NAMALWA (cell line): ENCODE measurements at regions not wholly inside any gene's neighbourhood (a gene's known extent, or its start where the extent isn't known, plus 50 kb on each side); places are given as distances from the start of the nearest gene placed in this dataset.
"Not testable (repeated sequence)": the region's sequence is repeated elsewhere in the genome, so short reads cannot be mapped to it uniquely, and the experiment has no call there.

Experiments used
- DNase-seq: peaks from one replicate; pipeline ENCODE4 v3.0.0-alpha.2; 2015; ENCODE audit warnings: low spot score

DNA sequence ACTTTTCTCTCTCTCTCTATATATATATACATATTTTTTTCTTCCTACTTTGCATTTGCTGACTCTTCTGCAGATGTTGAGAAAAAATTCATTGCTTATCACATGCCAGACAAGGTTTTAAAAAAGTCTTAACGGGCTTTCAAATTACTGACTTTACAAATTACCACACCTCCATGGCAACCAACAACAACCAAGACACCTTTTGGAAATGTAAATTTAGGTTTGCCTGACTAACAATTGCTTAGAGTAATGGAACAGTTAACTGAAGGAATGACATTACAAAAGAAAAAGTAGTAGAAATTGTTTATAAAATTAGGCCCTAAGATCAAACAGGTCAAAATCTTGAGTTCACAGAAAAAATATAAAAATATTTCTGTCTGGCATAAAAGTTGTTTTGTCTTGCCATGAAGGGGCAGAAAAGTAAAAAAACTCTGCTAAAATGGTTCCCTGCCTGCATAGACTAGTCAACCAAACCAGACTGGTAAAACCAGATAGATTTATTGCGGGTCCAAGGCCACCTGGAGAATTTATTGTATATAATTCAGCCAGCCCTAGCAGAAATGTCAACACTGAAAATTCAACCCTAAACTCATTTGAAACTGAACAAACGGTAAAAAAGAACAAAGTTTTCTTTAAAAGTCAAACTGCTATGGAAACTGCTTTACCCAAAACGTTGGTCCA, 92.8 kb upstream of the FRMD1 start:
- no peak for DNase-seq

DNA sequence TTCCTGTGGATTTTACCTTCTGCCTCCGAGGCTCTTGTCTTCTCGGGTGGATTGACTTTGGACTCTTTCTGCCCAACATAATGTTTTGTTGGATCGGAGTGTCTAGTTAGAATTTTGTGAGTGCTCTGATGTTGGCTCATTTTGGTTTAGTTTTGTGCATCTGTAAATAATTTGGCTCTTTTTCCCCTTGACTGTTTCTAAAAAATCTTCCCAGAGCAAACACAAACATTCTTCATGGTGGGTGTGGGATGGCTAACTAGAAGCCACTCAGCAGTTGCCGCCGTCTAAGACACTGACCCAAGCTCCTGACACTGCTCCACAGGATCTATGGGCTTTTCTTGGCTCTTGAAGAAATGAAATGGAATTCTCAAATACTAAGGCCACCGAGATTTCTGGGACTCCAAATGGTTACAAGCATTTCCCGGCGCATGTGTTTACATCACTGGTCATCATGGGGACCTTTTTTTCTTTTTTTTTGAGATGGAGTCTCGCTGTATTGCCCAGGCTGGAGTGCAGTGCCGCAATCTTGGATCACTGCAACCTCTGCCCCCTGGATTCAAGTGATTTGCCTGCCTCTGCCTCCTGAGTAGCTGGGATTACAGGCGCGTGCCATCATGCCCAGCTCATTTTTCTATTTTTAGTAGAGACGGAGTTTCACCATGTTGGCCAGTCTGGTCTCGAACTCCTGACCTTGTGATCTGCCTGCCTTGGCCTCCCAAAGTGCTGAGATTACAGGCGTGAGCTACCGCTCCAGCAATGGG, 92.0 kb upstream of the FRMD1 start:
- no peak for DNase-seq

DNA sequence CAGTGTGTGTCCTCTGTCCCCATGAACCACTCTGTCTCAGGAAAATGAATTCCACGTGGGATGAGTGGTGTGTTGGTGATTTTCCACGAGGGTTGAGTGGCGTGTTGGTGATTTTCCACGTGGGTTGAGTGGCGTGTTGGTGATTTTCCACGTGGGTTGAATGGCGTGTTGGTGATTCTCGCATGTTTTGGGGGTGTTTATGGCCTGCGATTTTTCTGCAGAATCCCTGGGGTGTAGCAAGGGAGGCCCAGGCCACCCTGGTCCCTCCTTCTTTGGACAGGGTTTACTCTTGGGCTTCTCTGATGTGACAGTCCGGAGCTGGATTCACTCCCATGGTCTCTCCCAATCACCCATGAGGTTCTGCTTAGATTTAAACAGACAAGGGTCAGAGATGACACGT, 90.6 kb upstream of the FRMD1 start:
- DNase-seq: no peak

DNA sequence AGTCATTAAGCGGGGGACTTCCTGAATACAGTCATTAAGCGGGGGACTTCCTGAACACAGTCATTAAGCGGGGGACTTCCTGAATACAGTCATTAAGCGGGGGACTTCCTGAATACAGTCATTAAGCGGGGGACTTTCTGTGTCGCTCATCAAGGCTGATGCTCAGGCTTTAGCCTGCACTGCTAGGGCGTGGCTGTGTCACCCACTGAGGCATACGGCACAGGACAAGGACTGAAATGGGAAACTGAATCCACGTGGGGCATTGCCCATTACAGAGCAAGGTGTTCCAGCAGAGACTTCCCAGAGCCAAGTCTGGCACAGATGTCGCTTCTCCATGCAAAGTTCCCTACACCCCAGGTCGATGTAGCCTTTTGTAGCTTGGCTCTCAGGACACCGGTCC, 89.9 kb upstream of the FRMD1 start:
- DNase-seq: not testable (repeated sequence)

DNA sequence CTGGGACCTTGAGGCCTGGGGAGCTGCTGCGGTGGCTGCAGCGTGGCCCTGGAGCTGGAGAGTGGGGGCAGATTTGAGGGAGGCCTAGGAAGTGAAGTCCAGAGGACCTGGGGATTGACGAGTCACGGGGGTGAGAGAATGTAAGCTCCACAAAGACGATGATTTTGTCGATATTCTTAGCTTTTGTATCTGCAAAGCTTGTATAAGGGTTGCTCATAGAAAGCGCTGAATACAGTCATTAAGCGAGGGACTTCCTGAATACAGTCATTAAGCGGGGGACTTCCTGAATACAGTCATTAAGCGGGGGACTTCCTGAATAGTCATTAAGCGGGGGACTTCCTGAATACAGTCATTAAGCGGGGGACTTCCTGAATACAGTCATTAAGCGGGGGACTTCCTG, 89.3 kb upstream of the FRMD1 start:
- DNase-seq: not testable (repeated sequence)

DNA sequence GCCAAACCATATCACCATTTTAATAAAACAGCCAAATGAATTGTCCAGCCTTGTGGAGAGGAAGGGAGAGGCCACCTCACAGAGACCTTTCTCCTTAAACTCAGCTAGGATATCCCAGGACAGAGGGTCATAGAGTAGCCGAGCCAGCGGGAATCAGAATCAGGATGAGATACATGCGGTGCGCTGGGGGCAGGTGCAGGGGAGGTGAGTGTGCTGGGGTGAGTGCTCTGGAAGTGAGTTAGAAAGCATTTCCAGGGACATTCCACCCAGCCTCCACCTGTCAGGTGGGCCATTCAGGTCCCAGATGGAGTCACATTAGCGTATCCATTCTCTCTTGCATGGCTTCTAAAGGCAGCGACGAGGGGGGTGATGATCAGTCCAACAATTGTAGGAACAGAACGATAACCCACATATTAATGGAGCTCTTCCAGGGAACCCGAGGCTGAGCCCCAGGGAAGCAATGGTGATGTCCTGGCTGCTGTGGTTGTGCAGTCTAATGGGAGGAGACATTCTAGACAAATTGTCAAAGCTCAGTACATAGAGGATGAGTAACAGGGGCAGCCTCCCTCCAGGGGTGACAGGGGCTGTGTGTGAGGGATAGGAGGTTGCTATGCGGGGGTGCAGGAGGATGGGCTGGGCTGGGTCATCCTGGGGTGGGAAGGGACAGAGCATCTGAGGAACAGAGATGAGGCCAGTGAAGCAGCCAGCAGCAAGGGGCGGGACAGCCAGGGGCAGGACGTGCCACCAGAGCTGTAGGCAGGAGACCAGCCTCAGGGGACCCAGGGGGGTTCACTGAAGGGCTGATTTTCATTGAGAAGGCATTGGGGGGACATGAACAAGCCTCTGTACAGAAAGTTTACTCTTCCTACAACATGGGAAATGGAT, 88.7 kb upstream of the FRMD1 start:
- DNase-seq: no peak

DNA sequence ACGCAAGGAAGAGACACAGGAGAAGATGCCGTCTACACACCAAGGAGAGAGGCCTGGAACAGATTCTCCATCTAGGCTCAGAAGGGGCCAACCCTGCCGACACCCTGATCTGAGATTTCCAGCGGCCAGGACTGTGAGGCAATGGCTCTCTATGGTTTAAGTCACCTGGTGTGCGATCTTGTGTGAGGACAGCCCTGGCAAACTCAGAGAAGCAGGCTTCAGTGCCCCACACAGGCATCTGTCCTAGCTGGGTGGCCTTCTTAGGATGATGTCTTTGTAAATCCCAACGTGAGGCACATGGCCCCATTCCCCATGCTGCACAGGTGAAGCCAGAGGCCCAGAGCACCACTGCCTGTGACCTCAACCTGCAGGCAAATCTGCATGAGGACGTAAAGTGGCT, 87.6 kb upstream of the FRMD1 start:
- DNase-seq: no peak

DNA sequence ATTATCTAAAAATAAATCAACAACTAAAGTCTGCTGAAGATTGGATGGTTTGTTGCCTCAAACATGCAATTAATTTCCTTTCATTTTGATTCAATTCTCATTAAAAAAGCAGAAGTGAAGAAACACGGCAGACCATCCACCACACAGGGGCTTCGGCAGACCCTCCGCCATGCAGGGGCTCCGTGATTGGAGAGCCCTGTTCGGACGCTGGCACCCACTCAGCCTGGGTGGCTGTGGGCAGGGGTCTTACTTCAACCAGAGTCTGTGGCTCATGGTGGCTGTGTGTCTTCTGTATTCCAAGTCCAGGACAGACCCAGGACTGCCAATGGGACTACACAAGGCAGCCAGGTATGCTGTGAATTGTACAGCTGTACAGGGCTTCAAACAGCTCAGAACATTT, 86.9 kb upstream of the FRMD1 start:
- no peak for DNase-seq

DNA sequence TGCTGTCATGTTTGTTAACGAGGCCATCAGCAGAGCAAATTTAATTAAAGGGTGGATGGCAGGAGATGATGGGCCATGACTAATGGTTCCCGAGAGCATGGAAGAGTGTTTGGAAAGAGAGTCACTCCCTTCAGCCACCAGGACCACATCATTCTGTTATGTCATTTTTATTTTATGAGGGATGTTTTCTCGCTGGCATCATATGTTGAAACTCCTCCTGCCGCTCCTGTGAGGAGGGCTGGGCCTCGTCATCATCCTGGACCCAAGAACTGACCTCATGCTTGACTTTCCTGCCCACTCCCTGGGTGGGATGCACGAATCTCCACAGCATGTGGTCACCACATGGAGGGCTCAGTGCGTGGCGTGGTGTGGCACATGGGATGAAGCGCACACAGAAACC, 86.4 kb upstream of the FRMD1 start:
- no peak for DNase-seq

DNA sequence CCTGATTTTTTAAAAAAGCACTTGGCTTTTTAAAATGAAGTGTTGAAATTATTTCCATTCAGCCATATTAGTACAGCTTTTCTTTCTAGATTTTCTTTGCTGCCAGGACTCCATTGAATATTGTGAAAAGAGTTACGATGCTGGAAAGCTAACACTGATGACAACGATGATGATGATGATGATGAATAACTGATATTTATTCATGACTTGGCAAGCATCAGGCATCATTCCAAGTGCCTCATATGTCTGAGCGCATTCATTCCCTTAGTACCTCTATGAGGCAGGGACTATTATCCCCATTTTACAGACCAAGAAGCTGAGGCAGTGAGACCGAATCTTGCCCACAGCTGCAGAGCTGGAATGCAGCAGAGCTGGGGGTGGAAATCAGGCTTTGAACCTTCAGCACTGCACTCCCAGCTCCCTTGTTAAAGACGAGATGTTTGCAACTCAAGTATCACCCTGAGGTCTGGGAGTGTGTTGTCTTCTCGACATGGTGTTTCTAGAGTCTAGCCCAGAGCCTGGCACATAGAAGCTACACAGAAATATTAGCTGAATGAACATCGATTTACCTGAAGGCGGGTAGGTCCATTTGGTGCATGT, 85.5 kb upstream of the FRMD1 start:
- no peak for DNase-seq

DNA sequence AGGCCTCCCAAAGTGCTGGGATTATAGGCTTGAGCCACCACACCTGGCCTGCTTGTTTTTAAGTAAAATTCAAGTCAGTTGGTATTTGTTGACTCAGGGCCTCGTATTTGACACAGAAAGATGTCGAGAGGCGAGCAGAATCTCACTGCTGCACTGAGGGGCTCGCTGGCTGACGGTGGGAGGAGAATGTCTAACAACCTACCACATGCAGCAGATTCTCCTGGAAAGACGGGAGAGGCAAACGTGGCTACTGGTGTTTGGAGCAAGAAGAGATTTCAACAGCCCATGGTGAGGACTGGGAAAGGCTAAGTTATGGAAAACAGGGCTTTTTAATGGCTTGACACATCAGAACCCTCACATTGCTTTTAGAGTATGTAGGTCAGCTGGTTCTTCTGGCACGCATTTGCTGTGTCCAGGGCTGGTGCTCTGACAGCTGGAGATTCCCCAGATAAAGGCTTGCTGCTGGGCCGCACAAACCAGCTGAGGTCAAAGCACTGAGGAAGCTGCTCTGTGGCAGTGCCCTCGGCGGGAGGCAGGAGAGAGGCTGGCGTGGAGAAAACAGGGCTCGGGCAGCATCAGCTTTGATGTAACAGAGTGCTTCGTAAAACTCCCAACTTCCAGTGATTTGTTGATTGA, 84.2 kb upstream of the FRMD1 start:
- DNase-seq: no peak

DNA sequence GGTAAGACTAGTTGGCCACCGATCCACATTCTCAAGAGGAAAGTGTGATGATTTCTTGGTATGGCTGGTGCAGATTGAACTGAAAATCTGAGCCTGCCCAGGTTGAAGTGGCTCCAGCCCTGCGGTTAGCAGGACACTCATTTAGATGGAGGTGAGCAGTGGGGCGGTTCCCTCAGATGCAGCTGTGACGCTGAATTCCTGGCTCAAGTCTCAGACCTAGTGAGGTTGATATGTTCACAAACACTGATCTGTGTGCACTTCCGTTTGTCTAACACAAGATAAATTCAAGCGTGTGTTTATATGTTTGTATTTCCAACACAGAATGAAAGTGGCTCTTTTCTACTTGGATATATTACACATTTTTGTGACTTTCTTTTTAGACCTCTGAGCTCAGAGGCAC, 83.4 kb upstream of the FRMD1 start:
- DNase-seq: no peak

DNA sequence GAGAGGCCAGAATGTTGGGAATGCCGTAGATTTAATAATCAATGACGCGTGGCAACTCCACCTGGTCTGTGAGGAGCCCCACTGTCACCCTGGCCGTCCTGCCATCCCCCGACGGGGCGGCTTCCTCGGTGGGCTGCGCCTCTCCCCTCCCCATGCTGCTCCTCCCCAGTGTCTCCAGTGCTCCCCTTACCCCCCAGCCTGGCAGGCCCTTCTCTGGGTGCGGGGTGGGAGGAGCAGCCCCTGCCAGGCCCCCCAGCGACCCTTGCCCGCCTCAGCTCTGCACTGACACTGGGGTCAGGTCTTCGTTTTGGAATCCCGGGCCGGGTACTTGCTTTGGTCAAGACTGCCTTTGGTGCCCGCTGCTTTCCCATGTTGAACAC, 82.3 kb upstream of the FRMD1 start:
- DNase-seq: no peak

DNA sequence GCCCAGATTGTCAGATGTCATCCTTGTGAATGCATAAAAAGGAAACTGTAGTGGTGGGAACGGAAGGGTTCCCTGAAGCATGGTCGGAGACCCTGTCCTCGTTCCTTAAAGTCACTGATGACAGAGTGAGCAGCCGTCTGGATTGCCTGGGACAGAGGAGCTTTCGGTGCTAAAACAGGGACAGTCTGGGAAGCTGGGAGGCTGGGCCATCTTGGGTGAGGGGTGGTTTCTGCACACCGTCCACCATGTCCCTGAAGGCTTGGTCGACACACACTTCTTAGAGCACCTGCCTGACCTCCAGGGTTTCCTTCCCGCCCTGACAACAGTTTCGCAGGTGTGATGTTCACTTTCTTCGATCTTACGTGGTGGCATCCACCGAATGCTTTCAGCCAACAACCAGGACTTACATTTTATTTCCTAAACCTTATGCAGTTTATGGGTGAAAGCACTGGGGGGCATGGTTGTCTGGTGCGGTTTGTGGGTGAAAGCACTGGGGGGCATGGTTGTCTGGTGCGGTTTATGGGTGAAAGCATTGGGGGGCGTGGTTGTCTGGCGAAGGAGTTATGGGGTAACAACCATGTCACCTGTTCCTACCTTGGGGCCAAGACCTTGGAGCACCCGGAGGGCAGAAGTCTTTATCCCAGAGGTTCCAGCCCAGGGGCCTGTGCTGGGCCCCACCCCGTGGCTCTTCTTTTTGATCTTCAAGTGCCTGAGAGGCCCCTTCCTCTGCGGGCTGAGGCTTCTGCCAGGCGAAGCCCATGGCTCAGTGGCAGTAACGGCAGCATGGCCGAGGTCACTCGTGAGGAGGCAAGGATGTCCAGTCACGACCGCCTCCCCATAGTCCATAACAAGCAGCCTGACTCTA, 81.7 kb upstream of the FRMD1 start:
- DNase-seq: no peak

DNA sequence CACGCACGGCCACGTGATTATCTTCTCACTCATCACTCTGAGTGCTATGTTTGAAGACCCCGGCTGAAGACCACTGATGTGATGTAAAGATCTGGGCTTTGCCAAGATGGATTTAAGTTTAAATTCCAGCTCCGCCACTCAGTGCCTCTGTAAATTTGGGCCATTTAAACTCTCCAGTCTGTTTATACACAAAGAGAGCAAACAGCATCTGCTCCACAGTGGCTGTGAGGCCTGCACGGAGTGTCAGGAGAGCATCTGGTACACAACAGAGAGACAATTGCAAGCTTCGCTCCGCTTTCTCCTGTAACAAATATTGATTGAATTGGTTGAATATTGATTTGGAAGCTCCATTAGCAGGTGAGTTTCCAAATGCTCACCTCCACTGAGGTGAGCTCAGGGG, 80.5 kb upstream of the FRMD1 start:
- no peak for DNase-seq

DNA sequence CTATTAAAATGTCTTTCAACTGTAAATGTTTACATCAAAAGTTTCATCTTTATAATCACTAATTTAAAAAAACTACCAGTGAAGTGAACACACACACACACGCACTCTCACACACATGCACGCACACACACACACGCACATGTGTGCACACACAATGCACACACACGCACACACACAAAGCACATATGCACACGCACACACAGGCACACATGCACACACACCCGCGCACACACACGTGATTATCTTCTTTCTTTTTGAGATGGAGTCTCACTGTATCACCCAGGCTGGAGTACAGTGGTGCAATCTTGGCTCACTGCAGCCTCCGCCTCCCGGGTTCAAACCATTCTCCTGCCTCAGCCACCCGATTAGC, 80.0 kb upstream of the FRMD1 start:
- DNase-seq: no peak

DNA sequence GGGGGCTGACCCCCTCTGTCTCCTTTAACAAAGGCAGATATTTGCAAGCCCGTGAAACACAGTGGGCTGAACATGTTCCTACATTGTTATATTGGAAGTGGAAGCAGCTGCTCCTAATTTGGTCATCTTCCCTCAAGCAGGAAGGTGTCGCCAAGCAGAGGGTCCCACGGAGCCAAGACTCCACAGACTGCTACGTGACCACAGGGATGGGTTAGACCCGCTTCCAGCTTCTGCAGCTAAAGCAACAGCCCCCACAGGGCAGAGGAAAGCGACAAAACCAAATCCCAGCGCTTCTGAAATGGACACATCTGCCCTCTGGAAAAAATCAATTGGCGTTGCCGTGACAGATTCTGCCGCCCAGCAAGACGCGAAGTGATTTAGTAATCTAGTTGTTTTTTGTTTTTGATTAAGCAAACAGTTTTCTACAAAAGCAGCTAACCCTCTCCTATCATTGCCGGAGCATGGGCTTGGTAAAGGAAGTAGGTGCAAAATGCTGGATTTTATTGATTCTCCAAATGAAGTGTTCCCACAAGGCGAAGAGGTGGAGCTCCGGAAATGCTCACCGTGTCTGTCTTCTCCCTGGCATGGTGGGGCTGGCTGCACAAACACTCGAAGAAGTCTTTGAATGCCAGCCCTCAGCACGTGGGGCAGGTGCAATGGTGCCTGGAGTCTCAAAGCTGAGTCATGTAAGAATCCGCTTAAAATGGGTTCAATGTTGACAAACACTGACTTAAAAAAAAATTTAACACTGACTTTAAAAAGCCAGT, 79.4 kb upstream of the FRMD1 start:
- DNase-seq: no peak

DNA sequence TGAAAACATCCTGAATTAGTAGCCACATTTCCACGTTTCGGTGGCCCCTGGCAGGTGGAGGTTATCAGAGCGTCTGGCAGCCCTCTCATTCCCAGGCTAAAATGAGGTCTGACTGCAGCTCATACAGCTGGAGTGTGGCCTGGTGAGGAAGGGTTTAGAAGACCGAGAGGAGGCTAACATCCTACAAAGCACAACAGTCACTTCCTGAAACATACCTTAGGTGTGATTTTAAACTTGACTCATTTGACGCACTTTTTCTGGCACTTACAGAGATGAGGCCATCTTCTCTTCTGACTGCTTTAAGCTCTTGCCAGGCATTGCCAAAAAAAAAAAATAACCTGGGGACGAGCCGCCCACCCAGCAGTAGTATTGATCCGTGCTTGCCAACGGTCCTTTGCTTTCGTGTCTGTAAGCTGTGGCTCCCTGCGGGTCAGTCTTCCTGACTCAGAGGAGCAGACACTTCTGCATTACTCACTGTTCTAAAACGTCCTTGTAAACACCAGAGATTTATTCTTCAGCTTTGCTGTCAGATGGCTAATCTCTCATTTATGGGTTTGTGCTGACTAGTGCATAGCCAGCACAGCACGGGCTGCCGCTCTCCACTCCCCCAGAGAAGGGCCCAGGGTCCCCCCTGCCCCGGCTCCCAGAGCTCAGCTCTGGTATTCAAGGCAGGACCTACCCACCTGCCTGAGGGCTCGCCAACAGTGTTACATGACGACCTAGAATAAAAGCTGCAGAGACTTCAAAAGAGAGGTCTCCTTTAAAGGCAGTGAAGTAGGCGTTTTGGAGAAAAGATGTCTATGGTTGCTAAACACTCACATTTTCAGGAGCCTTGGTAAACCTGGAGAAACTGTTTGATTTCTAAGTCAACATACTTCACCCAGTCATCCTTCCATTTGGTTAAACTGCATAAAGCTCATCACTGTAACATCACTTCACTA, 78.5 kb upstream of the FRMD1 start:
- DNase-seq: no peak

DNA sequence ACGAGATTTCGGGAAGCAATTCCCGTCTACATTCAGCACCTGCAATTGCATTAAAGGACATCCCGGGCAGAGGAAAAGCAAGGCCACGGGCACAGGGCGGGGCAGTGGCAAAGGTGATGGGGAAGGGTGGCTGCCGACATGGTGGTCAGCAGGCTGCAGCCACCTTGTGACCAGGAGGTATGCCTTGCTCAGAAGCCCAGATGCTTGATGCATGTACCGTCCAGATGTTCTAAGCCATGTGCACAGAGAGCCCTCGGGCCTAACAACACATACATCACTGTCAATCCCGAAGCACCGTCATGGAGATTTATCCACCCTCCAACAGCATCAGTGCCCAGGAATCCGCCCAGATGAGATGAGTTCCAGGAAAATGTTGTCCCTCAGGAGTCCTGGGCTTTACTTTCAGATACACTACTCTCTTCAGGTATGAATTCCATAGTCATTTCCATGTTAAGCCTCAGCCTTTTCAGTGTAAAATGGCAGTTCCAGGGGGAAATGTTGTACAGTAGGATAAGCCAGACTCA, 77.8 kb upstream of the FRMD1 start:
- no peak for DNase-seq
